ENCODE measurements at regions not wholly inside any gene's neighbourhood (a gene's known extent, or its start where the extent isn't known, plus 50 kb on each side); places are given as distances from the start of the nearest gene placed in this dataset.

- no peak overlapping the region for H3K27ac ChIP-seq
- TF ChIP-seq Cebpa-rat (IDR thresholded peaks at IDR 0.05): no peak
- H4K20me1 ChIP-seq: no peaks in the 10 kb centered on the region
- H3K27me3 ChIP-seq: no peaks in the 10 kb centered on the region
- no peak overlapping the region for H3K4me3 ChIP-seq
- no peak overlapping the region for H3K9ac ChIP-seq
- H3K9me3 ChIP-seq (replicated peaks in 1 of 11): peaks cover 0 to 7% (median 0%) of the 10 kb centered on the region in 11 experiments; a peak in 1 of 22 replicates
- H3K36me3 ChIP-seq: no peaks in the 10 kb centered on the region
- peaks cover 0 to 6% (median 0%) of the 10 kb centered on the region in 10 experiments; a peak in 1 of 20 replicates for H3K4me1 ChIP-seq
- no peak overlapping the region for H3K4me2 ChIP-seq
Observed at GRCh38 chr2:150052457-150052856, 435.0 kb downstream of the RND3 start.

GRCh38 chr2:150051004-150051403 lies 436.5 kb downstream of the RND3 start:
- Histone ChIP-seq H3K4me1 (peaks cover 0 to 6% (median 0%) of the 10 kb centered on the region in 10 experiments; a peak in 1 of 20 replicates), H3K9me3 (replicated peaks in 1 of 11) (peaks cover 0 to 7% (median 0%) of the 10 kb centered on the region in 11 experiments; a peak in 1 of 22 replicates), H3K36me3 (no peaks in the 10 kb centered on the region), H4K20me1 (no peaks in the 10 kb centered on the region), H3K9ac (no peak overlapping the region), H3K27ac (no peak overlapping the region), H3K27me3 (no peaks in the 10 kb centered on the region), H3K4me3 (no peak overlapping the region), H3K4me2 (no peak overlapping the region)
- no peak for TF ChIP-seq Cebpa-rat (IDR thresholded peaks at IDR 0.05)

GRCh38 chr2:150050036-150050435 lies 437.4 kb downstream of the RND3 start:
- no peak for TF ChIP-seq Cebpa-rat (IDR thresholded peaks at IDR 0.05)
- H4K20me1 ChIP-seq: no peaks in the 10 kb centered on the region
- H3K9me3 ChIP-seq (replicated peaks in 1 of 11): peaks cover 0 to 3% (median 0%) of the 10 kb centered on the region in 11 experiments; a peak in 1 of 22 replicates
- no peak overlapping the region for H3K4me3 ChIP-seq
- H3K4me2 ChIP-seq: no peak overlapping the region
- no peak overlapping the region for H3K27ac ChIP-seq
- H3K4me1 ChIP-seq: peaks cover 0 to 6% (median 0%) of the 10 kb centered on the region in 10 experiments; a peak in 1 of 20 replicates
- H3K9ac ChIP-seq: no peak overlapping the region
- no peaks in the 10 kb centered on the region for H3K27me3 ChIP-seq
- H3K36me3 ChIP-seq: no peaks in the 10 kb centered on the region

GRCh38 chr2:150047620-150048222 lies 439.7 kb downstream of the RND3 start:
- H3K36me3 ChIP-seq: no peaks in the 10 kb centered on the region
- no peak overlapping the region for H3K9ac ChIP-seq
- no peak overlapping the region for H3K4me3 ChIP-seq
- H4K20me1 ChIP-seq: no peaks in the 10 kb centered on the region
- no peak overlapping the region for H3K4me2 ChIP-seq
- H3K4me1 ChIP-seq: peaks cover 0 to 6% (median 0%) of the 10 kb centered on the region in 10 experiments; a peak in 1 of 20 replicates
- no peaks in the 10 kb centered on the region for H3K27me3 ChIP-seq
- no peak overlapping the region for H3K27ac ChIP-seq
- no peak for TF ChIP-seq Cebpa-rat (IDR thresholded peaks at IDR 0.05)
- no peaks in the 10 kb centered on the region for H3K9me3 ChIP-seq (replicated peaks in 1 of 11)

GRCh38 chr2:150046810-150047209 lies 440.7 kb downstream of the RND3 start:
- H3K36me3 ChIP-seq: no peaks in the 10 kb centered on the region

GRCh38 chr2:150046211-150046610 lies 441.3 kb downstream of the RND3 start:
- TF ChIP-seq Cebpa-rat (IDR thresholded peaks at IDR 0.05): no peak
- H3K4me2 ChIP-seq: no peak overlapping the region
- no peak overlapping the region for H3K9ac ChIP-seq
- no peaks in the 10 kb centered on the region for H4K20me1 ChIP-seq
- H3K4me1 ChIP-seq: peaks cover 0 to 2% (median 0%) of the 10 kb centered on the region in 10 experiments; a peak in 1 of 20 replicates
- no peaks in the 10 kb centered on the region for H3K9me3 ChIP-seq (replicated peaks in 1 of 11)
- H3K36me3 ChIP-seq: no peaks in the 10 kb centered on the region
- H3K27me3 ChIP-seq: no peaks in the 10 kb centered on the region
- no peak overlapping the region for H3K4me3 ChIP-seq
- no peak overlapping the region for H3K27ac ChIP-seq

More at GRCh38 chr2:150046810-150047209, 440.7 kb downstream of the RND3 start:
- Histone ChIP-seq H3K27me3 (no peaks in the 10 kb centered on the region), H3K4me3 (no peak overlapping the region), H3K4me2 (no peak overlapping the region), H3K9ac (no peak overlapping the region), H3K4me1 (peaks cover 0 to 6% (median 0%) of the 10 kb centered on the region in 10 experiments; a peak in 1 of 20 replicates), H4K20me1 (no peaks in the 10 kb centered on the region), H3K27ac (no peak overlapping the region), H3K9me3 (replicated peaks in 1 of 11) (no peaks in the 10 kb centered on the region)
- TF ChIP-seq Cebpa-rat (IDR thresholded peaks at IDR 0.05): no peak

- no peak for TF ChIP-seq Cebpa-rat (IDR thresholded peaks at IDR 0.05)
- Histone ChIP-seq H3K4me1 (no peaks in the 10 kb centered on the region), H3K9me3 (replicated peaks in 1 of 11) (no peaks in the 10 kb centered on the region), H3K27me3 (no peaks in the 10 kb centered on the region), H3K36me3 (no peaks in the 10 kb centered on the region), H4K20me1 (no peaks in the 10 kb centered on the region), H3K27ac (no peak overlapping the region), H3K9ac (no peak overlapping the region), H3K4me3 (no peak overlapping the region), H3K4me2 (no peak overlapping the region)
Observed at GRCh38 chr2:150045601-150046000, 441.9 kb downstream of the RND3 start.

GRCh38 chr2:150043172-150043500 lies 444.3 kb downstream of the RND3 start:
- no peaks in the 10 kb centered on the region for H3K4me1 ChIP-seq

GRCh38 chr2:150042500-150043171 lies 444.8 kb downstream of the RND3 start:
- H3K9ac ChIP-seq: no peak overlapping the region
- H3K36me3 ChIP-seq: no peaks in the 10 kb centered on the region
- H3K27ac ChIP-seq: no peak overlapping the region
- H3K9me3 ChIP-seq (replicated peaks in 1 of 11): no peaks in the 10 kb centered on the region
- no peaks in the 10 kb centered on the region for H4K20me1 ChIP-seq
- no peaks in the 10 kb centered on the region for H3K4me1 ChIP-seq
- no peak overlapping the region for H3K4me3 ChIP-seq
- H3K27me3 ChIP-seq: no peaks in the 10 kb centered on the region
- no peak for TF ChIP-seq Cebpa-rat (IDR thresholded peaks at IDR 0.05)
- H3K4me2 ChIP-seq: no peak overlapping the region

More at GRCh38 chr2:150043172-150043500, 444.3 kb downstream of the RND3 start:
- no peak overlapping the region for H3K9ac ChIP-seq
- H3K27ac ChIP-seq: no peak overlapping the region
- no peak overlapping the region for H3K4me3 ChIP-seq
- H4K20me1 ChIP-seq: no peaks in the 10 kb centered on the region
- no peaks in the 10 kb centered on the region for H3K9me3 ChIP-seq (replicated peaks in 1 of 11)
- H3K36me3 ChIP-seq: no peaks in the 10 kb centered on the region
- H3K27me3 ChIP-seq: no peaks in the 10 kb centered on the region
- no peak for TF ChIP-seq Cebpa-rat (IDR thresholded peaks at IDR 0.05)
- H3K4me2 ChIP-seq: no peak overlapping the region
